Dedifferentiated amniotic fluid mesenchymal stem cell (primary cell): ENCODE measurements at regions not wholly inside any gene's neighbourhood (a gene's known extent, or its start where the extent isn't known, plus 50 kb on each side); places are given as distances from the start of the nearest gene placed in this dataset.

ENCODE experiments used
- DNase-seq: peaks from one replicate; pipeline ENCODE4 v3.0.0-alpha.2; 2016; ENCODE audit errors: extremely low spot score

GRCh38 chr2:168338803-168339437, 91.5 kb upstream of the STK39 start:
- no peak for DNase-seq

GRCh38 chr2:168340931-168341330, 93.5 kb upstream of the STK39 start:
- DNase-seq = no peak

DNA sequence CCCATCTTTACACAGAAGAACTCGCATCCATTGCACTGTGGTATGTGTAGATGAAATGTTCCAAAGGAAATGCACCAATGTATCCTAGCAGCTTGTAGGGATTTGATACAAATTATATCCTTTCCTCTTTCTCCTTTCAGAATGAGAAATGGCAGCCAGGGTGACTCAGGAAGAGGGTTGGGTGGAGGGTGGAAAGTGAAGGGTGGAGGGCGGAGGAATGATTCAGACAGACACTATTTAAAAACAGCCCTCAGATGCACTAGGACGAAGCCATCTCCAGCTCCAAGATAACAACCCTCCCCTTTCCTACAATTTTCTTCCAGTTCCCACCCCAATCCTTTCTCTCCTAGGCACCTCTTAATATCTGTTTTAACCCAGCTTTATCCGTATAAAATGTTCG, 96.2 kb upstream of the STK39 start:
- DNase-seq = no peak

GRCh38 chr2:168344706-168345105, 97.3 kb upstream of the STK39 start:
- DNase-seq = no peak

DNA sequence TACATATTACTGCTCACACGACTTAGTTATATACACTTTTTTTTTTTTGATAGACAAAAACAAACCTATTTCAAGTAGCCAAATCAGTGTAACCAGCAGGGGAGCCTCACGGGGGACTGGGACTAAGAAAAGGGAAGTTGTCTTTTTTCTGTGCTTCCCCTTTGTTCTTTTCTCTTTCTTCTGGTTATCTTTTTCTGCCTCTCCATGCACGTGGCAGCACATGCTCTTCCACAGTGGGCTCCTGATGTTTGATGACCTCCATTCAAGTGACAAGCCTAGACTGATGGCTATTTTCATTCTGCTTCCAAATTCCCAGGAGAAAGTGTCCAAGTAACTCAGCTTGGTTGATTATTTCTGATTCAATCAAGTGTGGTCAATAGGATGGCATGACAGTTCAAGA, 98.2 kb upstream of the STK39 start:
- no peak for DNase-seq

- peak; percentile 75 for DNase-seq
These were observed 99.5 kb upstream of the STK39 start for GRCh38 chr2:168346725-168347477.

- no peak for DNase-seq
These were observed 100.7 kb upstream of the STK39 start for GRCh38 chr2:168348076-168348475.

- DNase-seq = no peak
These were observed 103.0 kb upstream of the STK39 start for GRCh38 chr2:168350380-168350779.

DNA sequence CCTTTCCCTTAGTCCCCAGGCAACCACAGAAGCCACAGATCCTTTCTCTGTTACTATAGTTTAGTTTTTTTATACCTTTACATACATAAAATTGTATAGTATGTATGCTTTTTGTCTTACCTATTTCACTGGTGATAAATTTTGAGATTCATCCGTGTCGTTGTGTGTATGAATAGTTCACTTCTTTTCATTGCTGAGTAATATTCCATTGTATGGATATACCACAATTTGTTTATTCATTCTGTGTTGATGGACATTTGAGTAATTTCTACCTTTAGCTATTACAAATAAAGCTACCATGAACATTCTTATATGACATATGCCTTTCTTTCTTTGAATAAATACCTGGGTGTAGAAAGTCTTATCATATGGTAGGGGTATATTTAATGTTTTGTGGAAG, 102.8 kb upstream of the CERS6 start:
- DNase-seq = no peak

- no peak for DNase-seq
These were observed 101.6 kb upstream of the CERS6 start for GRCh38 chr2:168354499-168354898.

GRCh38 chr2:168355121-168355520, 101.0 kb upstream of the CERS6 start:
- DNase-seq = no peak

DNA sequence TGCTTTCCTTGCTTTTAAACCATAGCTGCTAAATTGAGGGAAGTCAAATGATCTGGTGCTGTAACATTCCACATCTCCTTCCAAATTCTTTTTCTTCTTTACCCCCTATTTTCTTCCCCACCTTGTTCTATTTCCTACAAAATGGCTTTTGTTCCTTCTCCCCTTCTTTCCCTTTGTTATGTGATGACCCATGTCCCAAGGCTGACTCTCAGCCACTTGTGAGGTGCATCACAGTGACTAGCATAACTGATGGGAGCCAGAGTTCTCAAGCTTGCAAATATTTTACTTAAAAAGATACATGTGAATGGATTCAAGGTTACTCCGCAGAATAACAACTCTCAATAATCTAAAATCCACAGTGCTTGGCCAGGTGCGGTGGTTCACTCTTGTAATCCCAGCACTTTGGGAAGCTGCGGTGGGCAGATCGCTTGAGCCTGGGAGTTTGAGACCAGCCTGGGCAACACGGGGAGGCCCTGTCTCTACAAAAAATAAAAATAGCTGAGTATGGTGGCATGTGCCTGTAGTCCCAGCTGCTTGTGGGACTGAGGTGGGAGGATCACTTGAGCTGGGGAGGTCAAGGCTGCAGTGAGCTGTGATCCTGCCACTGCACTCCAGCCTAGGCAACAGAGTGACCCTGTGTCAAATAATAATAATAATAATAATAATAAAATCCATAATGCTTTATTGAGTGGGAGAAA, 100.1 kb upstream of the CERS6 start:
- DNase-seq = no peak

- DNase-seq = no peak
These were observed 99.6 kb upstream of the CERS6 start for GRCh38 chr2:168356477-168356835.

DNA sequence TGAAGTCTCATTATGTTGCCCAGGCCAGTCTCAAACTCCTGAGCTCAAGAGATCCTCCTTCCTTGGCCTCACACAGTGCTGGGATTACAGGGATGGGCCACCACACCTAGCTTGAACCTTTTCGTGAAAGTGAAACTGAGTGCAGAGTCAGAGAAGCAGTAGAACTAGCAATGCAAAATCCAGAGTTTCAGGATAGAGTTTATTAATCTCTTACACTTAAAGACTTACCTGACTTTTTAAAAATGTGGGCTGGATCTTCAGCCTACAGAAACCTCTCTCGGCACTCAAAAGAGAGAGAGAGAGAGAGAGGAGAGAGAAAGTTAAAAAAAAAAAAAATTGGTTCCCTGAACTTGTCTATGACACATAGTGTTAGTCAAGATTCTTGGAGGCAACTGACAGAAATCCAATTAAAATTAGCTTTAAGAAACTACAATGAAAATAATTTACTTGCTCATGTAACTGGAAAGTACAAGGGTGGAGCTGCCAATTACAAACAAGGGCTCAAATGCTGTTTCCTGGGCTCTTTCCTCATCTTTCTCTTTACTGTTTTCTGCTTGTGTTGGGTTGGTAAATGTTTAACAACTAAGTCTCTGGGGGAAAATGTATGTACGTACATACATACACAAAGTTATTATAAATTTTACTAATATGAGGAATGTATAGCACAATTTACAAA, 98.1 kb upstream of the CERS6 start:
- DNase-seq = no peak

DNA sequence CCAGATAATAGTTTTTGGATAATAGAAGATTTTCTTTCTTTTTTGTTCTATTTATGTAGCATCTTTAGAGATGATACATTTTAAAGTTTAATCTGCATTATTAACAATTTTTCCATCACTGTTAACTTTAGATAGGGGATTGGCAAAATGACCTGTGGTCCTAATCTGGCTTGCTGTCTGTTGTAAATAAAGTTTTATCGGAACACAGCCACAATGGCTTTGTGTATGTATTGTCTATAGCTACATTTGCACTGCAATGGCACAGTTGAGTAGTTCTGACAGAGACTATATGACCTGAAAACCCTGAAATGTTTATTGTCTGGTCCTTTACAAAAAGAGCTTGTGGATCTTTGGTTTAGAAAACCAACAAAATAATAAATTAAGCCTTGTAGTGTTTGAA, 97.0 kb upstream of the CERS6 start:
- DNase-seq = no peak

- DNase-seq = no peak
These were observed 92.6 kb upstream of the CERS6 start for GRCh38 chr2:168363347-168364092.

DNA sequence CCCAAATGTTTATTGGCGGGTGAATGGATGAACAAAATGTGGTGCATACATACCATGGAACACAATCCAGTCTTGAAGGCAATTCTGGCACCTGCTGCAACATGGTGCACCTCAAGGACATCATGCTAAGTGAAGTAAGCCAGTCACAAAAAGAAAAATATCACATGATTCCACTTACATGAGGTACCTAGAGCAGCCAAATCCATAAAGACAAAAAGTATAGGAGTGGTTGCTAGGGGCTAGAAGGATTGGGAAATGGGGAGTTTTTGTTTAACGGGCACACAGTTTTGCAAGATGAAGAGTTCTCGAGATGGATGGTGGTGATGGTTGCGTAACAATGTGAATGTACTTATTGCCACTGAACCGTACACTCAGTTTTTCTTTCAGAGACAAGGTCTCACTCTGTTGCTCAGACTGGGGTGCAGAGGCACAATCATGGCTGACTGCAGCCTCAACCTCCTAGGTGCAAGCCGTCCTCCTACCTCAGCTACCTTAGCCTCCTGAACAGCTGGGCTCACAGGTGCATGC, 90.9 kb upstream of the CERS6 start:
- DNase-seq = no peak

GRCh38 chr2:168369031-168369430, 87.0 kb upstream of the CERS6 start:
- DNase-seq = no peak

- DNase-seq = no peak
These were observed 84.6 kb upstream of the CERS6 start for GRCh38 chr2:168371273-168372019.

- no peak for DNase-seq
These were observed 82.6 kb upstream of the CERS6 start for GRCh38 chr2:168373468-168373867.
